Left lung (tissue), 4 donors: ENCODE measurements at regions not wholly inside any gene's neighbourhood (a gene's known extent, or its start where the extent isn't known, plus 50 kb on each side); places are given as distances from the start of the nearest gene placed in this dataset.

Experiments
- ATAC-seq: fragments of 200-7000 bp; cut with Tn5 transposase; one replicate; pipeline ENCODE4 v1.9.1; 2020; ENCODE audit warnings: moderate library complexity
- DNase-seq, 4 donors: peaks; one replicate each; pipeline ENCODE4 v3.0.0-alpha.2; 2013 to 2020
- H3K27ac ChIP-seq, 2 donors: fragments of 200-600 bp; sonication (generic) in 1 of 2; one replicate each; pipeline versions ENCODE4 v1.5.0 to v1.8.0; 2020 to 2021
- H3K27me3 ChIP-seq, 2 donors: fragments of 200-600 bp; sonication (generic) in 1 of 2; one replicate each; pipeline versions ENCODE4 v1.5.0 to v1.8.0; 2020 to 2021
- H3K36me3 ChIP-seq, 2 donors: fragments of 200-600 bp; sonication (generic) in 1 of 2; one replicate each; pipeline versions ENCODE4 v1.5.0 to v1.8.0; 2020 to 2021
- H3K4me1 ChIP-seq, 2 donors: fragments of 200-600 bp; one replicate each; pipeline ENCODE4 v1.8.0; 2021
- H3K4me3 ChIP-seq, 2 donors: fragments of 200-600 bp; sonication (generic) in 1 of 2; one replicate each; pipeline versions ENCODE4 v1.5.0 to v1.8.0; 2020 to 2021; ENCODE audit warnings: mild to moderate bottlenecking in 1 of 2
- H3K9me3 ChIP-seq, 2 donors: fragments of 200-600 bp; sonication (generic) in 1 of 2; one replicate each; pipeline versions ENCODE4 v1.5.0 to v1.8.0; 2020 to 2021
- CTCF ChIP-seq, 2 donors: fragments of 200-600 bp; sonication (generic) in 1 of 2; IDR thresholded peaks; one replicate each; pipeline versions ENCODE4 v1.5.0 to v1.8.0; 2021; ENCODE audit warnings: antibody characterized with exemption in 2 of 2
- intact Hi-C, 2 donors: fragments of 100-400 bp; cut with DNase I; formaldehyde crosslinking; loops; one replicate each; pipeline versions ENCODE4 v1.11.2 to v1.14.2; 2022
- donor health status: DM: no; HTN: yes; CAD: no.
- donor health status: DM: no; HTN: no; CAD: no.

- Histone ChIP-seq H3K36me3 (no peaks in the 10 kb centered on the region), H3K4me1 (peaks cover 7 to 16% of the 10 kb centered on the region in 2 donors), H3K27ac (no peak overlapping the region), H3K9me3 (no peaks in the 10 kb centered on the region), H3K27me3 (peaks cover 0 to 4% of the 10 kb centered on the region in 2 donors), H3K4me3 (no peak overlapping the region)
- DNase-seq, result peak in 1 of 4 donors; percentile 74
- peak; percentile 92 for ATAC-seq
- intact Hi-C loops, result no loop called here
- TF ChIP-seq CTCF (IDR thresholded peaks at IDR 0.05), result peak in 1 of 2 donors; percentile 17
Observed at GRCh38 chr7:142556740-142557139, 192.5 kb upstream of the PRSS1 start.

GRCh38 chr7:142554560-142555532 is 194.4 kb upstream of the PRSS1 start:
- H3K36me3 ChIP-seq, result no peaks in the 10 kb centered on the region

GRCh38 chr7:142553216-142553615 is 196.1 kb upstream of the PRSS1 start:
- H3K9me3 ChIP-seq, result no peaks in the 10 kb centered on the region
- H3K27me3 ChIP-seq, result peaks cover 0 to under 1% of the 10 kb centered on the region in 2 donors
- H3K36me3 ChIP-seq, result no peaks in the 10 kb centered on the region
- TF ChIP-seq CTCF (IDR thresholded peaks at IDR 0.05), result no peak
- H3K4me1 ChIP-seq, result peaks cover 7 to 16% of the 10 kb centered on the region in 2 donors
- intact Hi-C loops, result no loop called here
- no peak overlapping the region for H3K27ac ChIP-seq
- no peak for ATAC-seq
- no peak for DNase-seq
- H3K4me3 ChIP-seq, result no peak overlapping the region

More at GRCh38 chr7:142554560-142555532, 194.4 kb upstream of the PRSS1 start:
- no peak overlapping the region for H3K4me3 ChIP-seq
- ATAC-seq (no peak), DNase-seq (no peak)
- TF ChIP-seq CTCF (IDR thresholded peaks at IDR 0.05), result no peak
- H3K27ac ChIP-seq, result no peak overlapping the region
- H3K4me1 ChIP-seq, result peaks cover 7 to 16% of the 10 kb centered on the region in 2 donors
- intact Hi-C loops, result no loop called here
- H3K27me3 ChIP-seq, result peaks cover 0 to 4% of the 10 kb centered on the region in 2 donors
- no peaks in the 10 kb centered on the region for H3K9me3 ChIP-seq

GRCh38 chr7:142548978-142549377 is 200.3 kb upstream of the PRSS1 start:
- TF ChIP-seq CTCF (IDR thresholded peaks at IDR 0.05), result no peak
- H3K9me3 ChIP-seq, result no peaks in the 10 kb centered on the region
- H3K36me3 ChIP-seq, result no peaks in the 10 kb centered on the region
- H3K27ac ChIP-seq, result no peak overlapping the region
- DNase-seq (no peak), ATAC-seq (no peak)
- intact Hi-C loops, result no loop called here
- no peaks in the 10 kb centered on the region for H3K4me1 ChIP-seq
- no peak overlapping the region for H3K4me3 ChIP-seq
- H3K27me3 ChIP-seq, result no peaks in the 10 kb centered on the region

GRCh38 chr7:142546452-142546851 is 202.8 kb upstream of the PRSS1 start:
- H3K27ac ChIP-seq, result no peak overlapping the region
- H3K36me3 ChIP-seq, result no peaks in the 10 kb centered on the region
- no peak for DNase-seq
- intact Hi-C loops, result no loop called here
- no peak overlapping the region for H3K4me3 ChIP-seq
- no peak for ATAC-seq
- H3K9me3 ChIP-seq, result no peaks in the 10 kb centered on the region
- no peak for TF ChIP-seq CTCF (IDR thresholded peaks at IDR 0.05)
- no peaks in the 10 kb centered on the region for H3K4me1 ChIP-seq
- no peaks in the 10 kb centered on the region for H3K27me3 ChIP-seq
